ENCODE measurements at regions not wholly inside any gene's neighbourhood (a gene's known extent, or its start where the extent isn't known, plus 50 kb on each side); places are given as distances from the start of the nearest gene placed in this dataset.

GRCh38 chr4:29224911-29225310 lies 1495.3 kb upstream of the PCDH7 start:
- H3K27ac Mint-ChIP-seq = no peak overlapping the region
- CTCF ChIA-PET = no interaction called here
- Histone ChIP-seq H3K4me3 (ENCODE audit: low read length) (no peak overlapping the region), H3K4me1 (ENCODE audit: insufficient read depth, low read length) (no peaks in the 10 kb centered on the region), H3K9me3 (ENCODE audit: control insufficient read depth in 1 of 2, insufficient read depth in 1 of 2, low read length in 2 of 2) (peaks cover 4 to 7% of the 10 kb centered on the region in 2 experiments), H3K36me3 (ENCODE audit: insufficient read depth, low read length) (no peaks in the 10 kb centered on the region), H3K27ac (ENCODE audit: low read depth in 1 of 2, low read length in 2 of 2) (no peak overlapping the region), H3K27me3 (ENCODE audit: control insufficient read depth in 1 of 2, insufficient read depth in 2 of 2, low read length in 2 of 2) (no peaks in the 10 kb centered on the region)
- TF ChIP-seq CTCF (IDR thresholded peaks at IDR 0.05) = no peak
- ATAC-seq (ENCODE audit: poor library complexity) (no peak), DNase-seq (no peak)
- POLR2A ChIA-PET = no interaction called here
- no peaks in the 10 kb centered on the region for H3K27me3 Mint-ChIP-seq
- intact Hi-C loops (cut with DNase I, micrococcal nuclease) = no loop called here
- H3K4me3 Mint-ChIP-seq = no peak overlapping the region
- H3K36me3 Mint-ChIP-seq (ENCODE audit: low read depth) = no peaks in the 10 kb centered on the region
- no peaks in the 10 kb centered on the region for H3K4me1 Mint-ChIP-seq (ENCODE audit: low read depth)
- H3K9me3 Mint-ChIP-seq = peaks cover 4% of the 10 kb centered on the region

GRCh38 chr4:29240641-29241040 lies 1479.5 kb upstream of the PCDH7 start:
- no peaks in the 10 kb centered on the region for H3K9me3 ChIP-seq (ENCODE audit: control insufficient read depth in 1 of 2, insufficient read depth in 1 of 2, low read length in 2 of 2)
- peaks cover 12% of the 10 kb centered on the region for H3K9me3 Mint-ChIP-seq
- no peak for TF ChIP-seq CTCF (IDR thresholded peaks at IDR 0.05)
- H3K36me3 ChIP-seq (ENCODE audit: insufficient read depth, low read length) = no peaks in the 10 kb centered on the region
- H3K27ac ChIP-seq (ENCODE audit: low read depth in 1 of 2, low read length in 2 of 2) = no peak overlapping the region
- H3K27me3 ChIP-seq (ENCODE audit: control insufficient read depth in 1 of 2, insufficient read depth in 2 of 2, low read length in 2 of 2) = no peaks in the 10 kb centered on the region
- ATAC-seq (ENCODE audit: poor library complexity) (no peak), DNase-seq (no peak)
- no peaks in the 10 kb centered on the region for H3K4me1 Mint-ChIP-seq (ENCODE audit: low read depth)
- H3K4me3 Mint-ChIP-seq = no peak overlapping the region
- no peaks in the 10 kb centered on the region for H3K36me3 Mint-ChIP-seq (ENCODE audit: low read depth)
- ChIA-PET POLR2A (no interaction called here), CTCF (no interaction called here)
- H3K4me3 ChIP-seq (ENCODE audit: low read length) = no peak overlapping the region
- no peaks in the 10 kb centered on the region for H3K27me3 Mint-ChIP-seq
- intact Hi-C loops (cut with DNase I, micrococcal nuclease) = no loop called here
- no peaks in the 10 kb centered on the region for H3K4me1 ChIP-seq (ENCODE audit: insufficient read depth, low read length)
- no peak overlapping the region for H3K27ac Mint-ChIP-seq

GRCh38 chr4:29243054-29243453 lies 1477.1 kb upstream of the PCDH7 start:
- Mint-ChIP-seq H3K36me3 (ENCODE audit: low read depth) (no peaks in the 10 kb centered on the region), H3K4me3 (no peak overlapping the region), H3K27ac (no peak overlapping the region), H3K27me3 (no peaks in the 10 kb centered on the region), H3K9me3 (peaks cover 9% of the 10 kb centered on the region), H3K4me1 (ENCODE audit: low read depth) (no peaks in the 10 kb centered on the region)
- ATAC-seq (ENCODE audit: poor library complexity) = no peak
- Histone ChIP-seq H3K27me3 (ENCODE audit: control insufficient read depth in 1 of 2, insufficient read depth in 2 of 2, low read length in 2 of 2) (no peaks in the 10 kb centered on the region), H3K36me3 (ENCODE audit: insufficient read depth, low read length) (no peaks in the 10 kb centered on the region), H3K27ac (ENCODE audit: low read depth in 1 of 2, low read length in 2 of 2) (no peak overlapping the region), H3K4me1 (ENCODE audit: insufficient read depth, low read length) (no peaks in the 10 kb centered on the region), H3K4me3 (ENCODE audit: low read length) (no peak overlapping the region), H3K9me3 (ENCODE audit: control insufficient read depth in 1 of 2, insufficient read depth in 1 of 2, low read length in 2 of 2) (peaks cover 0 to 2% of the 10 kb centered on the region in 2 experiments)
- TF ChIP-seq CTCF (IDR thresholded peaks at IDR 0.05) = no peak
- POLR2A ChIA-PET = no interaction called here
- DNase-seq = no peak
- intact Hi-C loops (cut with DNase I, micrococcal nuclease) = no loop called here
- CTCF ChIA-PET = no interaction called here

Measured in CD4-positive, alpha-beta T cell (primary cell).